SK-N-DZ (cell line): ENCODE measurements at regions not wholly inside any gene's neighbourhood (a gene's known extent, or its start where the extent isn't known, plus 50 kb on each side); places are given as distances from the start of the nearest gene placed in this dataset.

ENCODE experiments used
- DNase-seq: peaks from one replicate; pipeline ENCODE4 v3.0.0-alpha.2; 2015; ENCODE audit warnings: low spot score

- no peak for DNase-seq
Measured at GRCh38 chr11:92533657-92534335, 309.2 kb downstream of the FAT3 start.

GRCh38 chr11:92536883-92537282 lies 312.3 kb downstream of the FAT3 start:
- no peak for DNase-seq

- no peak for DNase-seq
Measured at GRCh38 chr11:92540096-92540495, 315.5 kb downstream of the FAT3 start.

GRCh38 chr11:92545906-92546471 lies 321.4 kb downstream of the FAT3 start:
- no peak for DNase-seq

GRCh38 chr11:92546603-92547002 lies 322.0 kb downstream of the FAT3 start:
- DNase-seq = no peak

- DNase-seq = no peak
Measured at GRCh38 chr11:92550411-92550810, 325.8 kb downstream of the FAT3 start.

GRCh38 chr11:92550871-92551270 lies 326.3 kb downstream of the FAT3 start:
- DNase-seq = no peak

- DNase-seq = no peak
Measured at GRCh38 chr11:92552942-92553341, 328.3 kb downstream of the FAT3 start.

- DNase-seq = no peak
Measured at GRCh38 chr11:92554688-92555087, 330.1 kb downstream of the FAT3 start.

- DNase-seq = no peak
Measured at GRCh38 chr11:92556431-92556830, 331.8 kb downstream of the FAT3 start.

- DNase-seq = peak; percentile 26
Measured at GRCh38 chr11:92557879-92558278, 333.3 kb downstream of the FAT3 start.

- no peak for DNase-seq
Measured at GRCh38 chr11:92558323-92558722, 333.7 kb downstream of the FAT3 start.

GRCh38 chr11:92569726-92570125 lies 345.1 kb downstream of the FAT3 start:
- no peak for DNase-seq

- DNase-seq = no peak
Measured at GRCh38 chr11:92572559-92572958, 347.9 kb downstream of the FAT3 start.

- DNase-seq = no peak
Measured at GRCh38 chr11:92576315-92576714, 351.7 kb downstream of the FAT3 start.

- no peak for DNase-seq
Measured at GRCh38 chr11:92580908-92581307, 356.3 kb downstream of the FAT3 start.

- DNase-seq = no peak
Measured at GRCh38 chr11:92588393-92588792, 363.8 kb downstream of the FAT3 start.

GRCh38 chr11:92589512-92589911 lies 364.9 kb downstream of the FAT3 start:
- no peak for DNase-seq

- DNase-seq = no peak
Measured at GRCh38 chr11:92591521-92591920, 366.9 kb downstream of the FAT3 start.

GRCh38 chr11:92594251-92594650 lies 369.6 kb downstream of the FAT3 start:
- no peak for DNase-seq

GRCh38 chr11:92595052-92595451 lies 370.4 kb downstream of the FAT3 start:
- no peak for DNase-seq

GRCh38 chr11:92596596-92597317 lies 372.1 kb downstream of the FAT3 start:
- no peak for DNase-seq

- DNase-seq = no peak
Measured at GRCh38 chr11:92601048-92601447, 368.4 kb upstream of the MTNR1B start.
